Mesendoderm (in vitro differentiated cells): ENCODE measurements at regions not wholly inside any gene's neighbourhood (a gene's known extent, or its start where the extent isn't known, plus 50 kb on each side); places are given as distances from the start of the nearest gene placed in this dataset.
A peak's percentile ranks its signal among the peaks of the same experiment; 100 is the strongest.

Experiments used
- DNase-seq: peaks from one replicate; pipeline ENCODE4 v3.0.0; 2013
- H2AK5ac ChIP-seq: 2 replicates; pipeline ENCODE4 v1.6.1; 2013; ENCODE audit warnings: low read length, inconsistent platforms
- H2BK120ac ChIP-seq: 2 replicates; pipeline ENCODE4 v1.6.1; 2013; ENCODE audit warnings: low read depth, mild to moderate bottlenecking, low read length, moderate library complexity, mixed read lengths
- H2BK15ac ChIP-seq: replicated peaks from 2 replicates; pipeline ENCODE4 v1.6.1; 2013; ENCODE audit warnings: low read depth, mild to moderate bottlenecking, moderate library complexity
- H2BK5ac ChIP-seq: 2 replicates; pipeline ENCODE4 v1.6.1; 2013; ENCODE audit warnings: low read length, inconsistent platforms
- H3K18ac ChIP-seq: 2 replicates; pipeline ENCODE4 v1.6.1; 2013; ENCODE audit warnings: mild to moderate bottlenecking, low read length, mixed read lengths
- H3K23ac ChIP-seq: one replicate; pipeline ENCODE4 v1.6.1; 2013; ENCODE audit warnings: low read length
- H3K27ac ChIP-seq: 2 replicates; pipeline ENCODE4 v1.5.1; 2013; ENCODE audit warnings: low read depth, mild to moderate bottlenecking, inconsistent platforms, low read length, moderate library complexity
- H3K27me3 ChIP-seq: 2 replicates; pipeline ENCODE4 v1.6.1; 2013; ENCODE audit warnings: low read length, control low read depth, mild to moderate bottlenecking, inconsistent platforms; ENCODE audit not compliant: insufficient read depth, poor library complexity
- H3K36me3 ChIP-seq: 2 replicates; pipeline ENCODE4 v1.6.1; 2013; ENCODE audit warnings: low read length, inconsistent platforms; ENCODE audit not compliant: control insufficient read depth, insufficient read depth
- H3K4ac ChIP-seq: one replicate; pipeline ENCODE4 v1.6.1; 2013; ENCODE audit warnings: low read depth, mild to moderate bottlenecking, low read length, moderate library complexity
- H3K4me1 ChIP-seq: 2 replicates; pipeline ENCODE4 v1.6.1; 2013; ENCODE audit warnings: low read depth, low read length, inconsistent platforms; ENCODE audit not compliant: control insufficient read depth
- H3K4me2 ChIP-seq: 2 replicates; pipeline ENCODE4 v1.6.1; 2013; ENCODE audit warnings: low read length
- H3K4me3 ChIP-seq: 2 replicates; pipeline ENCODE4 v1.5.1; 2013; ENCODE audit warnings: mild to moderate bottlenecking, low read length
- H3K56ac ChIP-seq: one replicate; pipeline ENCODE4 v1.6.1; 2013; ENCODE audit warnings: low read length
- H3K79me1 ChIP-seq: 2 replicates; pipeline ENCODE4 v1.6.1; 2013; ENCODE audit warnings: low read length, inconsistent platforms
- H3K79me2 ChIP-seq: 2 replicates; pipeline ENCODE4 v1.6.1; 2013; ENCODE audit warnings: mild to moderate bottlenecking, low read length; ENCODE audit not compliant: control insufficient read depth, insufficient read depth
- H3K9ac ChIP-seq: 2 replicates; pipeline ENCODE4 v1.6.1; 2013; ENCODE audit warnings: low read length, inconsistent platforms
- H4K5ac ChIP-seq: one replicate; pipeline ENCODE4 v1.6.1; 2013; ENCODE audit warnings: low read length
- H4K8ac ChIP-seq: one replicate; pipeline ENCODE4 v1.6.1; 2013; ENCODE audit warnings: low read depth, mild to moderate bottlenecking, control low read depth, low read length, moderate library complexity
- WGBS: extraction: QIAGEN DNeasy Blood & Tissue Kit; methylation state at CpG from one replicate; pipeline ENCODE4 v1.1.7; 2013; ENCODE audit warnings: low lambda C conversion rate, missing lambda C conversion rate; ENCODE audit not compliant: insufficient coverage; ENCODE audit errors: extremely low coverage; 5-methylcytosine and 5-hydroxymethylcytosine counted together

DNA sequence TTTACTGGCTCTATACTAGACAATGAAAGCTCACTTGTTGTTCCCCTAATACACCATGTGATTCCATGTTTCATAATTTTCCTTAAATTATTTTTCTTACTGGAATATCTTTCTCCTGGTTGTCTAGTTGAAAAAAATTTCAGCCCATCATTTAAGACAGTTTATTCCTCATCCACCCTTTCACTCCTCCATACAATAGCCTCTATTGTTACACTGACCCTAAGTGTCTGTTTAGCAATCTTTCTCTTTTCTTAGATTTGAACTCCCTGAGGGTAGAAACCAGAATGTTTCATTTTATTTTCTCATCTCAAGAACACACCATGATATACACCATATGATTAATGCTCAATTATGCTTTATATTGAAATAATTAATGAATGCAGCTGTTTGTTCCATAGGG lies 413.4 kb upstream of the ITGA1 start:
- Histone ChIP-seq H3K56ac (no peak overlapping the region), H4K5ac (no peak overlapping the region), H3K4me1 (no peaks in the 10 kb centered on the region), H3K4ac (no peak overlapping the region), H3K27me3 (no peaks in the 10 kb centered on the region), H3K18ac (no peak overlapping the region), H2BK15ac (no peak overlapping the region), H3K4me2 (no peak overlapping the region), H3K36me3 (no peaks in the 10 kb centered on the region), H3K27ac (no peak overlapping the region), H3K23ac (no peak overlapping the region), H3K79me2 (no peaks in the 10 kb centered on the region), H2BK120ac (no peak overlapping the region), H2BK5ac (no peak overlapping the region), H2AK5ac (no peak overlapping the region), H3K9ac (no peak overlapping the region), H3K4me3 (no peak overlapping the region), H4K8ac (no peak overlapping the region), H3K79me1 (no peaks in the 10 kb centered on the region)
- DNase-seq, result no peak

DNA sequence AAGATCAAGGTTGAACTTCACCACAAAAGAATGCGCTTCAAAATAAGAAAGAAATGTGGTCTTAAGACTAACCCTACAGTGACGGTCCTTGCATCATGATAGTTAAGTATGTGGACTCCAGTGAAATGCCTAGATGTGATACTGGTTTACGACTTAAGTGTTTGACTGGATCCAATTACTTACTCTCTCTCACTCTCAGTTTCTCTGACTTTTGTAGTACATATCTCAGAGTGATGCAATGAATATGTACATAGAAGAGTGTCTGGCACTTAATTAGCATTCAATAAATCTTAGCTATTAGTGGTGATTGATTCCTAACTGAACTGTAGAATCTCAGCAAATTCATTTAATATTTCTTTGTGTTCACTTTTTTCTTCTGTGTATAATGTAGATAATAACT lies 411.7 kb upstream of the ITGA1 start:
- Histone ChIP-seq H2BK15ac (no peak overlapping the region), H2BK120ac (no peak overlapping the region), H3K23ac (no peak overlapping the region), H4K8ac (no peak overlapping the region), H3K4me1 (no peaks in the 10 kb centered on the region), H3K27ac (no peak overlapping the region), H3K79me1 (no peaks in the 10 kb centered on the region), H3K4ac (no peak overlapping the region), H3K36me3 (no peaks in the 10 kb centered on the region), H3K56ac (no peak overlapping the region), H3K79me2 (no peaks in the 10 kb centered on the region), H3K4me3 (no peak overlapping the region), H4K5ac (no peak overlapping the region), H2BK5ac (no peak overlapping the region), H3K4me2 (no peak overlapping the region), H3K27me3 (no peaks in the 10 kb centered on the region), H3K18ac (no peak overlapping the region), H2AK5ac (no peak overlapping the region), H3K9ac (no peak overlapping the region)
- no CpG with 5 or more reads among the region's 3 CpGs for whole genome bisulfite sequencing
- DNase-seq, result peak; percentile 28

DNA sequence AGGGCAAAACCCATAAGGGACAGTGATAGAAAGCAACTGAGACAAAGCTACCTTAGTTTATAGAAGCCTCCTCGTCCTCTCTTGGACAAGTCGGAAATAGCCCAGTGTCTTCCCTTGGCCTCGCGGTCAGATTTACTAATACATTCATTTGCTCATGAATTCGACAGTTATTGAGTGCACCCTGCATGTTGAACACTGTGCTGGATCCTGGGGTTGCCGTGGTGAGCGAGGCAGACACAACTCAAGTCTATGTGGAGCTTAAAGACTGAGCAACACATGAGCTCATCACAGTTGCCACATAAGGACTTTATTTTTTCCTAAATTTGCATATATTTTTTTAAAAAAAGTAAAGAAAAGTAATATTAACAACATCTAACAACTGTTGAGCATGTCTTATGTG lies 411.1 kb upstream of the ITGA1 start:
- WGBS, result no CpG with 5 or more reads among the region's 7 CpGs
- H3K4ac ChIP-seq, result no peak overlapping the region
- no peaks in the 10 kb centered on the region for H3K4me1 ChIP-seq
- H3K79me1 ChIP-seq, result no peaks in the 10 kb centered on the region
- H3K4me3 ChIP-seq, result no peak overlapping the region
- DNase-seq, result no peak
- no peak overlapping the region for H2AK5ac ChIP-seq
- no peak overlapping the region for H4K8ac ChIP-seq
- no peak overlapping the region for H3K27ac ChIP-seq
- H3K56ac ChIP-seq, result no peak overlapping the region
- no peak overlapping the region for H2BK5ac ChIP-seq
- no peak overlapping the region for H3K9ac ChIP-seq
- H3K18ac ChIP-seq, result no peak overlapping the region
- no peak overlapping the region for H2BK120ac ChIP-seq
- H3K23ac ChIP-seq, result no peak overlapping the region
- no peaks in the 10 kb centered on the region for H3K79me2 ChIP-seq
- H4K5ac ChIP-seq, result no peak overlapping the region
- H3K4me2 ChIP-seq, result no peak overlapping the region
- H3K36me3 ChIP-seq, result no peaks in the 10 kb centered on the region
- H2BK15ac ChIP-seq, result no peak overlapping the region
- H3K27me3 ChIP-seq, result no peaks in the 10 kb centered on the region

DNA sequence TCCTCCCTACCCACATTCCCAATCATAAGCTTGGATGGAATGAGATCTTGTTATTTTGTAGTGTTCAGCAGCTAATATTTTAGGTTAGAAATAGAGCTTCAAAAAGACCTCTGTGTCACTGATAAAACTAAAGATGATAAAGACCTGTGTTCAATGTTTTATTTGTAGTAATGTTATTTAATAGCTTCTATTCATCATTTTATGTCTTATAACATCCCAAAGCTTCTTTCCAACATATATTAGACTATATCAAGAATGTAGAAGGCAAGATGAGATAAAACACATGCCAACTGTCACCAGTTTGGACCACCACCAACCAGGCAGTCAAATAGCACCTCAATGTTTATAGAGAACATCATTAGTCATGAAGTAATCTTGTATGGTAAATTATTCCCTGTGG lies 409.5 kb upstream of the ITGA1 start:
- Histone ChIP-seq H3K4ac (no peak overlapping the region), H3K56ac (no peak overlapping the region), H3K4me2 (no peak overlapping the region), H4K5ac (no peak overlapping the region), H3K23ac (no peak overlapping the region), H4K8ac (no peak overlapping the region), H3K27me3 (no peaks in the 10 kb centered on the region), H2BK15ac (no peak overlapping the region), H3K36me3 (no peaks in the 10 kb centered on the region), H2BK5ac (no peak overlapping the region), H3K79me2 (no peaks in the 10 kb centered on the region), H2BK120ac (no peak overlapping the region), H3K4me3 (no peak overlapping the region), H3K9ac (no peak overlapping the region), H3K79me1 (no peaks in the 10 kb centered on the region), H3K18ac (no peak overlapping the region), H3K27ac (no peak overlapping the region), H3K4me1 (no peaks in the 10 kb centered on the region), H2AK5ac (no peak overlapping the region)
- DNase-seq, result no peak

DNA sequence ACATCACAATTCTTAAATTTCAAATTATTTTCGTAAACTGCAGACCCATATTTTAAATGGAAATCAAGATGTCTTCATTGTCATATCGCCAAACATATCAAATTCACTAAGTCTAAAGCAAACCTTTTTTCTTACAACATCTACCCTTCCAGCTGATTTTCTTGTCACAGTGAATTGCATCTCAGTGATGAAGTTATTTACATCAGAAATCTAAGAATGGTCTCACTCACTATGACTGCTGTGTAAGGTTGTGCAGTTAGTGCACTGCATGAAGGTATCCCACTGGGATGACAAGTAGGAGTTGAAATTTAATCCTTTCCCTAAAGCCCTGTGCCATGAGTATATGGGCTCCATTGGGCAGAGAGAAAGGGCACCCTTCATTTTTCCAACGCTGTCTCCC lies 399.4 kb upstream of the ITGA1 start:
- no peak for DNase-seq
- Histone ChIP-seq H3K23ac (no peak overlapping the region), H3K27ac (no peak overlapping the region)

DNA sequence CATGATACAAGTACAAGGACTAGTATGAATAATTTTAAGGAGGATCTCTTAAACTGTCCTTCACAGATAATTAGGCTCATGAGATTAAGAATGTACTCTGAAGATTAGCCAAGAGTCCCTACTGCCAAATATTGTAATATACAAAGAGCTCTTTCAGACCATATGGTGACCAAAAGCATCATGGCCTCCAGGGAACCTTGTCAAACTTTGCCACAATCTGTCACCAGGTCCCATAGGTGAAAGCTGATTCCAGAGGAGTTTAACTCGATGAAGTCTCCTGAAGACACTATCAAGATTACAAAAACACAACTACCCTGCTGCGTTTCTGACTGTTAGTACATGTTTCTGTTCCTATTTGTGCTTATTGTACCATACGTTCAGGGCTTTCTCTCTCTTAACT lies 395.4 kb upstream of the ITGA1 start:
- Histone ChIP-seq H3K23ac (no peak overlapping the region), H3K9ac (no peak overlapping the region), H3K27ac (no peak overlapping the region), H2BK120ac (no peak overlapping the region), H3K4ac (no peak overlapping the region), H3K56ac (no peak overlapping the region), H4K8ac (no peak overlapping the region), H2AK5ac (no peak overlapping the region), H2BK15ac (no peak overlapping the region), H4K5ac (no peak overlapping the region), H3K79me1 (no peaks in the 10 kb centered on the region), H2BK5ac (no peak overlapping the region), H3K4me2 (no peak overlapping the region), H3K4me1 (peaks cover 2% of the 10 kb centered on the region), H3K27me3 (no peaks in the 10 kb centered on the region), H3K18ac (no peak overlapping the region), H3K79me2 (no peaks in the 10 kb centered on the region), H3K4me3 (no peak overlapping the region), H3K36me3 (no peaks in the 10 kb centered on the region)
- no CpG with 5 or more reads among the region's 3 CpGs for WGBS
- no peak for DNase-seq

More for the DNA sequence above, 399.4 kb upstream of the ITGA1 start:
- no peak overlapping the region for H3K56ac ChIP-seq
- H3K9ac ChIP-seq, result no peak overlapping the region
- H3K4me3 ChIP-seq, result no peak overlapping the region
- H3K18ac ChIP-seq, result no peak overlapping the region
- H3K79me1 ChIP-seq, result no peaks in the 10 kb centered on the region
- no peak overlapping the region for H3K4me2 ChIP-seq
- H2AK5ac ChIP-seq, result no peak overlapping the region
- no peak overlapping the region for H3K4ac ChIP-seq
- H2BK120ac ChIP-seq, result no peak overlapping the region
- H3K4me1 ChIP-seq, result no peaks in the 10 kb centered on the region
- no peak overlapping the region for H4K5ac ChIP-seq
- H3K79me2 ChIP-seq, result no peaks in the 10 kb centered on the region
- WGBS, result 100% methylated on average over 2 of the region's 3 CpGs
- H3K27me3 ChIP-seq, result no peaks in the 10 kb centered on the region
- H4K8ac ChIP-seq, result no peak overlapping the region
- H3K36me3 ChIP-seq, result no peaks in the 10 kb centered on the region
- no peak overlapping the region for H2BK5ac ChIP-seq
- H2BK15ac ChIP-seq, result no peak overlapping the region
